ENCODE measurements at regions not wholly inside any gene's neighbourhood (a gene's known extent, or its start where the extent isn't known, plus 50 kb on each side); places are given as distances from the start of the nearest gene placed in this dataset.

DNA sequence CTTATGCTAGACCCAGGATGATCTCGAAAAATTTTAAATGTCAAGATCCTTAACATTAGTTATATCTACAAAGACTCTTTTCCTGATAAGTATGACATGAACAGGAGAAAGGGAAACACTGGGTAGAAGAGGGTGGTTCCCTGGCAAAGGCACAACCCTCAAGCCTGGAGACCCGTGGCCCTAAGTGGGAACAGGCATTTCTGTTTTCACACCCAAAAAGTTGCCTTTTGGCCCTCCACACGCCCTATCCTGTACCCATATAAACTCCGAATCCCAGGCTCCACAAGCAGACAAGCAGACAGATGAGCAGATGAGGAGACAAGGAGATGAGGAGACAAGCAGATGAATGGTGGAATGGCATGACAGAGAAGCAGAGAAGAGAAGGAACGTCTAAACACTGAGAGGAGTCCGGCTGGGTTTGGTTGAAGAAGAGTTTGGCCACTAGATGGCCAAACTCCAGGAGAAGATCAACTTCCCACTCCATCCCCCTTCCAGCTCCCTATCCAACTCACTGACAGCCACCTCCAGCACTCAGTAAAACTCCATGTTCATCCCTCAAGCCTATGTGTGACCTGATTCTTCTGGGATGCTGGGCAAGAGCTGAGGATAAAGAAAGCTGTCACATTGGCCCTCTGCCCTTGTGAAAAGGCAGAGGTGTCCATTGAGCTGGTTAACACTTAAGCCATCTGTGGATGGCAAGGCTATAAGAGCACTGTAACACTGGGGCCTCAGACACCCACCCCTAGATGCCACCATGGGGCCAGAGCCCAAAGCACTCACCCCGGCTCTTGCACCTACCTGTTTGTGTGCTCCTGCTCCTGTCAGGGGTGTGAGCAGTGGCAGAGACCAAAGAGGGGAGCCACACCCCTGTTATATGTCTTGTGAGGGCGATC, 139.6 kb upstream of the FAM20A start:
- DNase-seq (ENCODE audit: low spot score) = no peak

DNA sequence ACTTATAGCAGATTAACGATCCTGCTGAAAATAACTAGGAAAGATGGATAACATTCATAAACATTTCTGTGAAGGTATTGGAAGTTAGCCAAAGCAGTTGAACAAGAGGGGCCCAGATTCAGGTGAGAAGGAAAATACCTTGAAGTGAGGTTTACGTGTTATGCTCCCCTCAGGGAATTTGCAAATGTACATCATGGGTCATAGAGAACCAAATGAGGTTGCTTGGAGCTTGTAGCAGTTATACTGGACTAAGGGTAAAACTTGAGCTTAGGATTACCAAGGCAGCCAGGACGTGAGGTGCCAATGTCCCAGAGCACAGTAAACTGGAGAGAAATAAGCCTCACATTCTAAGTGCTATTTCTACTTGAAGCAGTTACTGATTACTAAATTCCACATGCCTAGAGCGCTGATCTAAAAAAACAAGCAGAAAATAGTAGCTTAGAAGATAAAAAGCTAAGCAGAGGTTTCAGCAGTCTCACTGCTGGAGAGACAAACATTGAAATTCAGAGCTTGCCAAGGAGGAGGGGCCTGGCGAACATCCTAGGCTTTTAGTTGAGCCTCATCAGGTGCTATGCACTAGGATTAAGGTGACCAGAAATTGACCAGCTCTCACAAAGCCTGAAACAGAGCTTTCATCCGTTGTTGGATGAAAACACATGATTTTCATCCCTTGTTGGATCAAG, 136.7 kb upstream of the FAM20A start:
- DNase-seq (ENCODE audit: low spot score) = no peak

DNA sequence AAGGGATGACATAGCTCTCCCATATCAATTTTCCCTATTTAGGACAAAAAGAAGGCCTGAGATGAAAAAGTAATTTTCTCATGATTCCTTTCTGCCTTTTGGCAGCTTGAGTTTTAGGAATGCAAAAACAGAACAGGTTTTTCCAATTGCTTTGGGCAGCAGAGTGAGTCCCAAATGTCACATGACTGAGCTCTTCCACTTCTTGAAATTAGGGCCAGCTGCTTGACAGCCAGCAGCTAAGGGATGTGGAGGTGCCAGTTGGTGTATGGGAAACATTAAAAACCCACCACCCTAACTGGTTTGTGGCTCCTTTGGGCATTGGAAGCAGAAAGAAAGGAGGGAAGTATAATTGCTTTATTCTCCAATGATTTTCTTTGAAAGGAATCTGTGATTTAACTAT, 133.8 kb upstream of the FAM20A start:
- no peak for DNase-seq (ENCODE audit: low spot score)

DNA sequence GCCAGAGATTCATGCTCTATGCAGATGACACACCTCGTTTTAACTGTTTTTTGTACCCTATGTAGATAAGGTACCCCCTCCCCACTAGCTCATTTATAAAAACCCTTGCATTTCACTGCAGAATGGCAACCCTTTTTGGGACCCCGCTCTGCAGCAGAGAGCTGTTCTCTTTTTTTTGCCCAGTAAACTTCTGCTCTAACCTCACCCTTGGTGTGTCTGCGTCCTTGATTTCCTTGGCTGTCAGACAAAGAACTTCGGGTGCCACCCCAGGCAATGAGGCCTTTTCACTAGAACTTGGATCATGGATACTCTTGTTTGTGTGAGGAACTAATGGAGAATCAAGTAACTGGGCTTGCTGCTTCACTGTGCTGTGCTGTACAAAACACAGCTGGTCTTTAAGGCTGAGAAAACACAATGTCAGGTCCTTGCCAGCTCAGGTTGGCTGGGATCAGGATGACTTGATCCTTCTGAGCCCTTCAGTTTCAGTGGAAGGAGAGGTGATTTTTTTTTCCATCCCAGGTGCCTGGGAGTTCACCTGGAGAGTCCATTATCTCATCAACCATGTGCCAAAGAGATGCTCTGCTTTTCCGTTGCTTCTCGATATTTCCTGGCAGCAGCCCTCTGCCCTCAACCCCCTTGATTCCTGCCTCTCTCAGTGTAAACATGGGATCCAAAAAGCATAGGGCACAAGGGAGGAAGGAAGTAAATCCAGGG, 133.2 kb upstream of the FAM20A start:
- no peak for DNase-seq (ENCODE audit: low spot score)

DNA sequence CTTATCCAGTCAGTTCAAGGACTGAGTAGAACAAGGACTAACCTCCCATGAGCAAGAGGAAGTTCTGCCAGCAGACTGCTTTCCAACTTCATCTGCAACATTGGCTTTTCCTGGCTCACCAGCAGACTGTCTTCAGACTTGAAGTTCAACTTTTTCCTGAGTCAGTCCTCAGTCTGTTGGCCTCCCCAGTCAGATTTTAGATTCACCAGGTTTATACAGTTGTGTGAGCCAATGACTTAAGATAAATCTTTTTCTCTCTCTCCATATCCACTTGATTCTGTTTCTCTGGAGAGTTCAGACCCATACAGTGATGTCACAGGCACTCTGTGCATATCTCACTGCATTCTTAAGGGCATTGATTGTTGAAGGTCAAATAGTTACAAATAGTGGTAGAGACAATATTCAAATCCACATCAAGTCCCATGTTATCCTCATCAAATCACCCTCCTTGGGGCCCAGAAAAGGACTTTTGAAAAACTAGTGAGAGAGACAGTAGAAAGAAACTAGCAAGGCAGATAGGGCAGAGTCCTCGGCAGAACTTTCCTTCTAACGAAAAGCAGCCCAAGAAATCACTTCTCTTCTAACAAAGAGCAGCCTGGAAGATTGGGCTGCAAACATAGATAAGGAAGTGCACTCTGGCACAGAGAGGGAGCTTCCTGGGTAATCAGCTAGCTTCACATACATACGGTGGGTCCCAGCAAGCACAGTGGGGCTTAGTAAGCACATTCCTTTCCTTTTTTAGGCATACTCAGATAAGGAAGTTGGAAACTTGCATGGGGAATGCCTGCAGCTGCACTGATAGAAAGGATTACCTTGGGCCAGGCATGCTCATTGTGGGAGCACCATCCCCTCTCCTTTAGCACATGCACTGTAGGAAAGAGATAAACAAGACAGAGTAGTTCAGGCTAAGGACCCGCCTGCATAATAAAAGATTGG, 132.3 kb upstream of the FAM20A start:
- DNase-seq (ENCODE audit: low spot score) = no peak

DNA sequence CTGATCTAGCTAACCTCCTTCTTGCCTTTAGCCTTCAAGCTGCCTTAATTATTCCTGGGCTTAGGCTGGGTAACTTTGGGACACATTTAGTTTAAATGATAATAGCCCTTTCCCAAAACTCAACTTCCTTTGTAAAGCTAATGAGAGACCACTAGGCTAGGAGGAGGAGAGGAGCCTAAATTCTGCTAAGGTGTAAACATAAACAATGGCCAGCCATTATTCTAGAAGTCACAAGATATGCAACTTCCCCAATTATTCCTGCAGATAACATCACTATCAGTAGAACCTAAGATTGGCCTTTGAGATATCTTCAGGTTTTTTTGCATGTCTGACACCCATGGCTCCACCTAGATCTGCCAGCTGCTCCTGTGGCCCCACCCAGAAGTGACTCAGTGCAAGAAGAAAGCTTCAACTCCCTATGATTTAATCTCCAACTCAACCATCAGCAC, 131.2 kb upstream of the FAM20A start:
- no peak for DNase-seq (ENCODE audit: low spot score)

DNA sequence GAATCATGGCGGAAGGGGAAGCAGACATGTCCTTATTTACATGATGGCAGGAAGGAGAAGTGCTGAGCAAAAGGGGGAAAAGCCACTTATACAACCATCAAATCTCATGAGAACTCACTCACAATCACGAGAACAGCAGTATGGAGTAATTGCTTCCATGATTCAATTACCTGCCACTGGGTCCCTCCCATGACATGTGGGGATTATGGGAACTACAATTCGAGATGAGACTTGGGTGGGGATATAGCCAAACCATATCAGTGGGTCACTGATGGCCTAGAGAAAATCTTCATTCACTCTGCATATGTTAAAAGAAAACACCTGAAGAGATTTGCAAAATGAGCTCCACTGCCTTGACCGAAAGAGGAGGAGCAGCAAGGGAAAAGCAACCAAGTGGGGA, 130.3 kb upstream of the FAM20A start:
- DNase-seq (ENCODE audit: low spot score) = no peak

DNA sequence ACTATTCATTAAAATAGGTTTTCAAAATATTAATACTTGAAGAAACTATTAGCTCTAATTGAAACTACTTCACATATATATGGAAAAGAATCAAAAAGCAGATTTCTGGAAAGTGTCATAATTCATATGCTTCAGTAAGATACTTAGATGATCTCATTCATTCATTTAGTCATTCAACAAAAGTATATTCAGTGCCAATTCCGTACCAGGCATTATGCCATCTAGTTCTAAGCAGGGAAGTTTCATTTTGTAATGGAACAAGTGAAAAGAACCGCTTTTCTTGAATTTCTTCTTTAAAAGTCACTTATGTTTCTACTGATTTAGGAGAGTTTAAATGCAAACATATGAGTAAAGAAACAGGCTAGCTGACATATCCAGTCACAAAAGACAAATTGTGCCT, 118.3 kb upstream of the FAM20A start:
- DNase-seq (ENCODE audit: low spot score) = no peak

DNA sequence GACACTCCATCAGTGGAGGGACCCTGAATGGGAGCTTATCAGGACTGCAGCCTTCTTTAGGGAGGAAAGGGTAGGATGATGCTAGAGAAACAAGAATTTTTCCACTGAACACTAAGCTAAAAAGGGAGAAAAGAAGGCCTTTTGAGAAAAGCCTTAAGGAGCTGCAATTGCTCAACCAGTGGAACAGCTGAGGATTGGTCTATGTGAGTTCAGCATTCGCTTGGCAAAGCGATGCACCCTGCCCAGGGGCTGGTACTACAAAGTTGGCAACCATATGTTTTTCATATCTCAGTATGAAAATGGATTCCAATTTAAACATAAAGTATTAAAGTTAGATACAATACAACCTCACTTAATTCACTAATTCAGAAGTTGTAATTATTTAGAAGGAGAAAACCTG, 117.8 kb upstream of the FAM20A start:
- DNase-seq (ENCODE audit: low spot score) = no peak

DNA sequence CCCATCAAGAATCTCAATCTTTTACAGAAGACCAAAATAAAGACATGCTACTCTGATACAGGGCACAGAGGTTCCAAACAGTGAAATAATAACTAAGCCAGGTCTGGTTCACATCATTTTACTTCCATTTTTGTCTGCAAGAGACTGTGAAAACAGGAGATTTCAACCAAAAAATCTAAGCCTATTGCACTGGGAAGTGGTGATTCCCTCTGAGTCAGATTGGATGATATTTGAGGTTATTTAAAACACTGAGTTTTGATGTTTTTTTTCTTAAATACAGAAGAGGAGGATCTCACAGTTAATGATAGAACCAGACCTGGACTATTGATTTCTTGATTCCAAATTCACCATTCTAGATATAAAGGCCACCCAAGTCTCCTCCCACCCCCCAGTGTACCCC, 117.3 kb upstream of the FAM20A start:
- DNase-seq (ENCODE audit: low spot score) = no peak

DNA sequence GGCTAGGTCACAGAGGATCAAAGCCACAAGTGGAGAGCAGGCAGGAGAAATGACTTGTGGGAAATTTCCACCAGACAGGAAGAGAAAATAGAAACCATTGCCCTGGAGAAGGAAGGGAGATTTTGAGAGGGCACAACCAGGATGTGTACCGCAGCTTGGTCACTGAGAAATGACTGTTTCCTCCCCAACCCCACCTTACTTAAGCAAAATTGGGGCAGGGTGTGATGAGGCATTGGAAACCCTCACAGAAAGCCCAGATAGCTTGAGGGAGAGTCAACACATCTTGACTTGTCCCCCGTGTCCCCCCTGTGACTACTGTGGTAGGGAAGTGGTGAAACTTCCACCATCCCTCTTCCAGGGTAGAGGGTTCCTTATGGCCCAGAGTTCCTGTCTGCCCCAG, 113.5 kb upstream of the FAM20A start:
- no peak for DNase-seq (ENCODE audit: low spot score)

DNA sequence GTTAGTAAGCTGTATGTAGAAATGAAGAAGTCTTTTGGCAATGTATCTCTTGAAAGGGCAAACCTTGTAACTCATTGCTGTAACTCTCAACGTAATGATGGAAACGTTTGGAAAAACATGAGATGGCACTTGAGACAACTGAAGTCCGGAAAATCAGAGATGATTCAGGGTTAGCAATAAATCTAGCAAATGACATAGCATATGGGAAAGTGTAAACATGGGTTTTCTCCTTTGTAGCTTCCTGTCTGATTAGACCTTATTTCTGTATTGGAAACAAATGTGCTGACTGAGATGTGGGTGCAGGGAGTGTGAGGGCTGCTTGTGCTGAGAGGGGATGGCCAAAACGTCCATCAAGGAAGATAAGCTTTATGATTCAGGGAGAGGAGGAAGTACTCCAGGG, 110.7 kb upstream of the FAM20A start:
- no peak for DNase-seq (ENCODE audit: low spot score)

DNA sequence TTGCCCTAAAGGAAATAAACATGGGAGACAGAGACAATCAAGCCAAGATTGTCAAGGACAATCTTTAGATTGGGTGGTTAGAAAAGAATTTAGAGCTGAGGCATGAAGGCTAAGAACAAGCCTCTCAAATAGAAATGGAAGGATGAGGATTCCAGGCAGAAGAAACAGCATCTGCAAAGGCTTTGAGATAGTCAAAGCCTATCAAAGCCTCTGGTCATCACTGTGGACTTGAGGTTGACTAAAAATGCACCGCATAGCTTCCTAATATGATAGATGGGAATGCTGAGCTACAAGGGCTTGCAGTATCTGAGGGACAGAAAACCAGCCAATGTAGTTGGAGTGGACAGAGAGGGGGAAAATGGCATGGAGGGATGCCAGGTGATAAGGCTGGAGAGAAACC, 109.8 kb upstream of the FAM20A start:
- DNase-seq (ENCODE audit: low spot score) = no peak

DNA sequence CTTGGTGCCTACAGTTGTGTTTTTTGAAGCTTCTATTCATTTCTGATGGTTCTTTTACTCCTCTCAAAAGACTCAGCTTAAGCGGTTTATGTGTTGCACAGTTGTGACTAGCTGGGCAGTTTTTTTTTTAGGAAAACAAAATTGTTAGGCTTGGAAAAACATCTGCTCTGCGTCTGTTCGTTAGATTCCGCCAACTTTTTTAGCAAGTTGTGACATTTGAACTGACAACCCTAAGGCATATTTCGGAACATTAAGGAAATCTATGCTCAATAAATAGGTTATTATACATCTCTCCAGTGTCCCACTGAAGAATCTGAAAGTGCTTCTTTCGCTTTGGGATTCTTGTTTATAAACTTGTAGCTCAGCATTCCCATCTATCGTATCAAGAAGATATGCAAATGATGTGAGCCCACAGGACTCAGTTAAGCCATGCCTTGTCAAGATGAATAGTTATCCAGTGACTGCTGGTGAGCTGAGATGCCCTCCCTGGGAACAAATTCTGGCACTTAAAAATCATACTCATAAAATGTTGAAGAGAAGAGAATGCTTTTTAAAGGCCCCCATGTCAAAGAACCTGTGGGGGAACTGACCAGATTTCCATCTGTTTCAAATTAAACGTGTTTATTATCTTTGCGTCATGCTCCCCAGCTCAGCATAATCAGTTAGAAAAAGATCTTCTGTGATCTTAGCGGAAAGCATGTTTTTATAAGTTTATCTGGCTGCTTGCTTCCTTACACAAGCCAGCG, 109.0 kb upstream of the FAM20A start:
- no peak for DNase-seq (ENCODE audit: low spot score)

DNA sequence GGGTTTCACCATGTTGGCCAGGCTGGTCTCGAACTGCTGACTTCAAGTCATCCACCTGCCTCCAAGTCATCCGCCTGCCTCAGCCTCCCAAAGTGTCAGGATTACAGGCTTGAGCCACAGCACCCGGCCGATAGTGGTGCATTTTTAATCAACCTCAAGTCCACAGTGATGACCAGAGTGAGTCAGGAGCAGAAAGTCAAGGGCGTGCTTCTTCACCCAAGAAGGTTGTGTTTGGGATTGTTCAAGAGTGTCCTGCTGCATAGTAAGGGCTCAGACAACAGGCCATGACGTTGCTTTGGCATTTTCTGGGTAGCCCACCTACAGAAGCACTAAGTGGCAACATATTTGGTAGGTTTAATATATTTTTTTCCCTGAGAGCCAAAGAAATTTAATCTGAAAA, 108.3 kb upstream of the FAM20A start:
- DNase-seq (ENCODE audit: low spot score) = no peak

DNA sequence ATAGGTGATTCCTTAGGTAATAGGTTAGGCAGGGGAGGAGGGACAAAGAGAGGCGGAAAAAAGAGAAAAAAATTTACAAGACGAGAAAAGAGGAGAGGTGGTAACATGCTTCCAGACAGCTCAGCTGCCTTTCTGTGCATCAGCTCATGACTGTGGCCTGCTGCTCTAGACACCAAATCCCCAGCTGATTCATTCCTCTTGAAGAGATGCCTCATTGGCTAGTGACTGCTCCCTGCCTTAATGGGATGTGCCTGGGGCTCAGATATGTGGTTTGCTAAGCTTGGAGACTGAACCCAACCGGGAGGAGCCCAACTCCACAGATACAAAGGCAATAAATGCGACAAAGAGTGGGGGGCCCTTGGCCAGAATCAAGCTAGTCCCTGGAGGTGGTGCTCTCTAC, 105.9 kb upstream of the FAM20A start:
- no peak for DNase-seq (ENCODE audit: low spot score)

DNA sequence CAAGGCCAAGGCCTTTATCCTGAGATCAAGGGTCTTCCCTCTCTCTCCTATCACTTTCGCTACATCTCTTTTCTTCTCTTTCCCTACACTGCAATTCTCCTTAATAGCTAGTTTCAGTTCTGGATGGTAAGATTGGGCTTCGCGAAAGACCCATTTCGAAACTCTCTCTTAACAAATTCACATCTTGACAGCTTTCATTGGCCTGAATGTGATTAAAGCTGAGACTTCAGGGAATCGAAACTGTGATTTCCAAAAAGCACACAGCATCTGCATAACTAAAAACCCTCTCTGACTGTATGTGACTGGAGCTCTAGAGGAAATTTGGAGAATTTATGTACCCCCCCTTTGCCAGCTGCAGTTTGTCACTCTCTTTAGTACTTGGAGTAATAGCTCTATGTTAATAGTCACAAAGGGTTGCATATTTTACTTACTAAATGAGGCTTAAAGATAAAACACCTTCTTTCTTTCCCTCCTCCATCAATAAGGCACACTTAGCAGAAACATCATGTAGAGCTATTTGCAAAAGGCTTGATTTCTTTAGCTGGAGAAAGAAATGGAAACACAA, 105.3 kb upstream of the FAM20A start:
- no peak for DNase-seq (ENCODE audit: low spot score)

DNA sequence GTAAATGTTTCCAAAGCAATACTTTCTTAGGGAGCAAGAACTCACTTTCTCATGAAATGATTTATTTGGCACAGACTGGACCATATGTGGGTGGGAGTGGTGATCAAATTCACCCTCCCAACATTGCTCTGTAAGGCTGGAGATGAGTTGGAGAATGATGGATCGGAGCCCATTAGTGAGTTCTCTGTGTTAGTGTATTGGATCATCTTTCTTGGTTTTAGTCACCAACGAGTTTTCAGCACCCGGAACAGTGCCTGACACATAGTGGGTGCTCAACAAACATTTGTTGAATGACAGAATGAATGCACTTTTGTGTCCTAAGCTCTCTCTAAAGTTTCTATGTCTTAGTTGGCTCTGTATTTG, 104.5 kb upstream of the FAM20A start:
- no peak for DNase-seq (ENCODE audit: low spot score)

DNA sequence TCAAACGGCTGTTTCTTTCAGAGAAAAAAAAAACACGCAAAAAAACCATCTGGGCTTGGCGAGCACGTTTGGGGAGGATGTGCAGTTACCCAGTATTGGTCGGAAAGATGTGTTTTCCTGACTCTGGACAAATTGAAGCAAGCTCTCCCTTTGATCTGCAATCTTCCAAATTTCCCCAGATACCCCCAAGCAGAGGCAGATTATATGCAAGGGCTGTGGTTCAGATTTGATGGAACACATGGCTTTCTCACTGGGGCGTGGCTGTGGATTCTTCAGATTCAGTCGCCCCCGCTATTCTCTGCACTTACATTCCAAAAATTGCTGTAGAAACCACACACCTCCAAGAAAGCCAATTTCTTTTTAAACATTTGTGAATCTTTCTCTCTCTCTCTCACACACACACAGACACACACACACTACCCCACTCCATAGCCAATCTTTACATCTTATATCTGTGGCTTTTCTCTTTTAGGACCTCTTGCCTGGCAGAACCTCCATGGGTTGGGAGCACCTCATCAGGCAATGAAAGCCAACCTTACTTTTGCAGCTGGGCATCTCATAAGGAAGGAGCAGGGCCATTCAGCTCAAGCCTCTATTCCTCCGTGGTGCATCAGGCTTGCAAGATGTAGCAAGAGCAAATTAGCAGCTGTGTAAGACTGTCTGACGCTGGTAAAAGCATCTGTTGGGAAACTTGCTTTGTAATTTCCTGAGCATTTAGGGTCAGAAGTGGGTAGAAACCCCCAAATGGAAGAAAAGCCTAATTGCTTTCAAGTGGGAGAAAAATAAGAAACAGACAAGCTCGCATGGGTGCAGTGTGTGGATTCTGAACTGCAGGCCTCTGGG, 103.9 kb upstream of the FAM20A start:
- DNase-seq (ENCODE audit: low spot score) = no peak

DNA sequence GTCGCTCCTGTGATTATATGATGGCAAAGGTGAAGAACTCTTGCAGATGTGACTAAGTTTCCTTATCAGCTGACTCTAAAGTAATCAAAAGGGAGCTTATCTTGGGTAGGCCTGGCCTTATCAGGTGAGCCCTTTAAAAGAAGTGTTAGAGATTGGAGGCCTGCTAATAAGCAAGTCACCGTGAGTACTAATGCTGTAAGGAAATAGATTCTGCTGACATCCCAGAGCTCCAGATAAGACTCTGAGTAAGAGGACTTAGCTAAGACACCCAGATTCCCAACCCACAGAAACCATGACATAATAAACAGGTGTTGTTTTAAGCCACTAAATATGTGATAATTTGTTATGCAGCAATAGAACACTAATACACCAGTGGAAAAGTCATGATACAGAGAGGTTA, 99.9 kb upstream of the FAM20A start:
- no peak for DNase-seq (ENCODE audit: low spot score)

All from HuH-7 (cell line).